GM23338 (cell line): ENCODE measurements at regions not wholly inside any gene's neighbourhood (a gene's known extent, or its start where the extent isn't known, plus 50 kb on each side); places are given as distances from the start of the nearest gene placed in this dataset.

ENCODE experiments used
- ATAC-seq: fragments of 200-7000 bp; cut with Tn5 transposase; 3 replicates; pipeline ENCODE4 v1.9.1; 2020
- DNase-seq: peaks from one replicate; pipeline ENCODE4 v3.0.0-alpha.2; 2015; ENCODE audit warnings: low spot score
- H2AFZ ChIP-seq: fragments of 200-600 bp; sonication (generic); 2 replicates; pipeline ENCODE4 v1.8.0; 2016; ENCODE audit warnings: antibody characterized with exemption, mild to moderate bottlenecking, moderate library complexity
- H3F3A ChIP-seq: fragments of 200-600 bp; sonication (generic); replicated peaks from 2 replicates; pipeline ENCODE4 v1.8.0; 2017; ENCODE audit warnings: antibody characterized with exemption, mixed run types, low read depth
- H3K27ac ChIP-seq: fragments of 200-600 bp; sonication (generic); 2 replicates; pipeline ENCODE4 v1.6.1; 2016; ENCODE audit warnings: low read depth
- H3K27me3 ChIP-seq: fragments of 200-600 bp; sonication (generic); 2 replicates; pipeline ENCODE4 v1.8.0; 2016; ENCODE audit warnings: mild to moderate bottlenecking, mixed run types, moderate library complexity; ENCODE audit not compliant: insufficient read depth
- H3K36me3 ChIP-seq: fragments of 200-600 bp; sonication (generic); 2 replicates; pipeline ENCODE4 v1.8.0; 2016; ENCODE audit warnings: mild to moderate bottlenecking; ENCODE audit not compliant: insufficient read depth
- H3K4me1 ChIP-seq: fragments of 200-600 bp; sonication (generic); 2 replicates; pipeline ENCODE4 v1.8.0; 2016; ENCODE audit warnings: mild to moderate bottlenecking, moderate library complexity; ENCODE audit not compliant: insufficient read depth
- H3K4me2 ChIP-seq: fragments of 200-600 bp; sonication (generic); 2 replicates; pipeline ENCODE4 v1.7.1; 2017; ENCODE audit warnings: mixed run types
- H3K4me3 ChIP-seq: fragments of 200-600 bp; sonication (generic); 2 replicates; pipeline ENCODE4 v1.6.1; 2016; ENCODE audit warnings: mixed run types
- H3K79me2 ChIP-seq: fragments of 200-600 bp; sonication (generic); replicated peaks from 2 replicates; pipeline ENCODE4 v1.8.0; 2017; ENCODE audit warnings: mild to moderate bottlenecking; ENCODE audit not compliant: insufficient read depth
- H3K9me2 ChIP-seq: fragments of 200-600 bp; sonication (generic); 2 replicates; pipeline ENCODE4 v1.8.0; 2017; ENCODE audit not compliant: insufficient read depth
- H4K20me1 ChIP-seq: fragments of 200-600 bp; sonication (generic); replicated peaks from 2 replicates; pipeline ENCODE4 v1.8.0; 2017; ENCODE audit warnings: mild to moderate bottlenecking; ENCODE audit not compliant: insufficient read depth
- H3K27ac Mint-ChIP-seq: 2 replicates; pipeline ENCODE4 v1.8.0; 2020; ENCODE audit warnings: inconsistent platforms, mild to moderate bottlenecking, moderate library complexity, mixed read lengths
- H3K27me3 Mint-ChIP-seq: 3 replicates; pipeline ENCODE4 v1.8.0; 2022; ENCODE audit warnings: low read depth, mild to moderate bottlenecking, moderate library complexity, mixed read lengths, inconsistent platforms; ENCODE audit not compliant: insufficient read depth, poor library complexity
- H3K36me3 Mint-ChIP-seq: 3 replicates; pipeline ENCODE4 v1.8.0; 2021; ENCODE audit warnings: low read depth, mild to moderate bottlenecking, inconsistent platforms, moderate library complexity, mixed read lengths
- H3K4me1 Mint-ChIP-seq: 3 replicates; pipeline ENCODE4 v1.8.0; 2020; ENCODE audit warnings: mild to moderate bottlenecking, inconsistent platforms, mixed read lengths
- H3K4me3 Mint-ChIP-seq: 3 replicates; pipeline ENCODE4 v1.8.0; 2021; ENCODE audit warnings: moderate library complexity, mild to moderate bottlenecking, inconsistent platforms, mixed read lengths
- H3K9me3 Mint-ChIP-seq: 3 replicates; pipeline ENCODE4 v1.8.0; 2020; ENCODE audit warnings: moderate library complexity, mild to moderate bottlenecking, inconsistent platforms, mixed read lengths
- CREB1 ChIP-seq: fragments of 250-450 bp; sonication (Bioruptor Pico); IDR thresholded peaks from 2 replicates; pipeline ENCODE4 v1.5.0; 2020; ENCODE audit warnings: low read depth, mild to moderate bottlenecking, moderate library complexity
- EZH2 ChIP-seq: fragments of 200-600 bp; sonication (generic); IDR thresholded peaks from one replicate; pipeline ENCODE4 v1.8.0; 2017; ENCODE audit warnings: antibody characterized with exemption, mild to moderate bottlenecking, low read depth; ENCODE audit not compliant: unreplicated experiment
- EZH2phosphoT487 ChIP-seq: fragments of 200-600 bp; sonication (generic); IDR thresholded peaks from one replicate; pipeline ENCODE4 v1.8.1; 2018; ENCODE audit warnings: antibody characterized with exemption; ENCODE audit not compliant: unreplicated experiment
- JUNB ChIP-seq: IDR thresholded peaks from one replicate; pipeline ENCODE4 v1.6.1; 2016; ENCODE audit warnings: antibody characterized with exemption; ENCODE audit not compliant: unreplicated experiment
- NANOG ChIP-seq: IDR thresholded peaks from 2 replicates; pipeline ENCODE4 v1.6.1; 2016; ENCODE audit warnings: antibody characterized with exemption, borderline replicate concordance
- POLR2AphosphoS5 ChIP-seq: IDR thresholded peaks from 2 replicates; pipeline ENCODE4 v1.6.1; 2016; ENCODE audit warnings: antibody characterized with exemption, low read depth
- STAT1 ChIP-seq: IDR thresholded peaks from one replicate; pipeline ENCODE4 v1.6.1; 2016; ENCODE audit warnings: antibody characterized with exemption; ENCODE audit not compliant: unreplicated experiment
- ZNF114 ChIP-seq: fragments of 250-450 bp; sonication (Bioruptor Pico); IDR thresholded peaks from 2 replicates; pipeline ENCODE4 v1.5.0; 2020; ENCODE audit warnings: mild to moderate bottlenecking, moderate library complexity
- ZNF331 ChIP-seq: fragments of 250-450 bp; sonication (Bioruptor Pico); IDR thresholded peaks from 2 replicates; pipeline ENCODE4 v1.5.0; 2020; ENCODE audit warnings: low read depth, mild to moderate bottlenecking, moderate library complexity
- TF ChIP-seq, protein P1 (sequence below): IDR thresholded peaks from 2 replicates; pipeline ENCODE4 v1.6.1; 2016; ENCODE audit warnings: antibody characterized with exemption
- TF ChIP-seq, protein P2 (sequence below): IDR thresholded peaks from one replicate; pipeline ENCODE4 v1.6.1; 2018; ENCODE audit warnings: antibody characterized with exemption; ENCODE audit not compliant: unreplicated experiment
- TF ChIP-seq, protein P3 (sequence below): fragments of 250-450 bp; sonication (Bioruptor Pico); IDR thresholded peaks from 2 replicates; pipeline ENCODE4 v1.5.0; 2020; ENCODE audit warnings: mild to moderate bottlenecking, moderate library complexity
- TF ChIP-seq, protein P4 (sequence below), 2 experiments: fragments of 200-600 bp in 1 of 2; sonication (generic) in 1 of 2; conservative IDR thresholded peaks; 2 replicates each; pipeline versions ENCODE4 v1.5.1 to v1.6.1; 2016 to 2017; ENCODE audit warnings: antibody characterized with exemption in 2 of 2, low read depth in 2 of 2, mild to moderate bottlenecking in 2 of 2, moderate library complexity in 1 of 2

DNA sequence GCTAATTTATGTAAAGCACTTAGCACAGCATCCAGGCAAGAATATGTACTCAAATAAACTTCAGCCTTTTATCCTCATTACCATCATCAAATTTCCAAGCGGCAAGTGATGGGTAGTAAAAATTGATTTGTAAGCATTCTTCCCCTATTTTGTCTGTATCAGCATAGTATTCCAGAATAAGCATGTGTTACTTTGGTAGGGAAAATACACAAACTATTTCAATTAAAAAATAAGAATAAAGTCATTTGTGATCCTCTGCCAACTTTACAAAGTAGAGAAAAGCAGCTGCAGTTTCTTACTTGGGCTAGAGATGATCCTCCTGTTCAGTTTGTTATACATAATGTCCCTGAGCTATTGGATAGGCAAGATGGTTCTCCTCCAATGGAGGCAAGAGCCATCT is 493.2 kb downstream of the ZEB2 start:
- Histone ChIP-seq H3K4me3 (no peak overlapping the region), H3K4me1 (peaks cover 5% of the 10 kb centered on the region; the same call in 1 of the 2 replicates), H3K9me2 (no peaks in the 10 kb centered on the region; the same call in 1 of the 2 replicates), H4K20me1 (no peaks in the 10 kb centered on the region), H3K27ac (no peak overlapping the region), H3K27me3 (no peaks in the 10 kb centered on the region), H2AFZ (no peak overlapping the region), H3K4me2 (no peak overlapping the region), H3K36me3 (no peaks in the 10 kb centered on the region), H3K79me2 (no peaks in the 10 kb centered on the region), H3F3A (no peaks in the 10 kb centered on the region)
- TF ChIP-seq POLR2AphosphoS5: no peak
- TF ChIP-seq EZH2phosphoT487: no peak
- no peak for TF ChIP-seq STAT1
- TF ChIP-seq, protein P1, sequence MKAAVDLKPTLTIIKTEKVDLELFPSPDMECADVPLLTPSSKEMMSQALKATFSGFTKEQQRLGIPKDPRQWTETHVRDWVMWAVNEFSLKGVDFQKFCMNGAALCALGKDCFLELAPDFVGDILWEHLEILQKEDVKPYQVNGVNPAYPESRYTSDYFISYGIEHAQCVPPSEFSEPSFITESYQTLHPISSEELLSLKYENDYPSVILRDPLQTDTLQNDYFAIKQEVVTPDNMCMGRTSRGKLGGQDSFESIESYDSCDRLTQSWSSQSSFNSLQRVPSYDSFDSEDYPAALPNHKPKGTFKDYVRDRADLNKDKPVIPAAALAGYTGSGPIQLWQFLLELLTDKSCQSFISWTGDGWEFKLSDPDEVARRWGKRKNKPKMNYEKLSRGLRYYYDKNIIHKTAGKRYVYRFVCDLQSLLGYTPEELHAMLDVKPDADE: no peak
- TF ChIP-seq, protein P2, sequence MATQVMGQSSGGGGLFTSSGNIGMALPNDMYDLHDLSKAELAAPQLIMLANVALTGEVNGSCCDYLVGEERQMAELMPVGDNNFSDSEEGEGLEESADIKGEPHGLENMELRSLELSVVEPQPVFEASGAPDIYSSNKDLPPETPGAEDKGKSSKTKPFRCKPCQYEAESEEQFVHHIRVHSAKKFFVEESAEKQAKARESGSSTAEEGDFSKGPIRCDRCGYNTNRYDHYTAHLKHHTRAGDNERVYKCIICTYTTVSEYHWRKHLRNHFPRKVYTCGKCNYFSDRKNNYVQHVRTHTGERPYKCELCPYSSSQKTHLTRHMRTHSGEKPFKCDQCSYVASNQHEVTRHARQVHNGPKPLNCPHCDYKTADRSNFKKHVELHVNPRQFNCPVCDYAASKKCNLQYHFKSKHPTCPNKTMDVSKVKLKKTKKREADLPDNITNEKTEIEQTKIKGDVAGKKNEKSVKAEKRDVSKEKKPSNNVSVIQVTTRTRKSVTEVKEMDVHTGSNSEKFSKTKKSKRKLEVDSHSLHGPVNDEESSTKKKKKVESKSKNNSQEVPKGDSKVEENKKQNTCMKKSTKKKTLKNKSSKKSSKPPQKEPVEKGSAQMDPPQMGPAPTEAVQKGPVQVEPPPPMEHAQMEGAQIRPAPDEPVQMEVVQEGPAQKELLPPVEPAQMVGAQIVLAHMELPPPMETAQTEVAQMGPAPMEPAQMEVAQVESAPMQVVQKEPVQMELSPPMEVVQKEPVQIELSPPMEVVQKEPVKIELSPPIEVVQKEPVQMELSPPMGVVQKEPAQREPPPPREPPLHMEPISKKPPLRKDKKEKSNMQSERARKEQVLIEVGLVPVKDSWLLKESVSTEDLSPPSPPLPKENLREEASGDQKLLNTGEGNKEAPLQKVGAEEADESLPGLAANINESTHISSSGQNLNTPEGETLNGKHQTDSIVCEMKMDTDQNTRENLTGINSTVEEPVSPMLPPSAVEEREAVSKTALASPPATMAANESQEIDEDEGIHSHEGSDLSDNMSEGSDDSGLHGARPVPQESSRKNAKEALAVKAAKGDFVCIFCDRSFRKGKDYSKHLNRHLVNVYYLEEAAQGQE: no peak
- no peak for TF ChIP-seq CREB1 (CRISPR knock-in tag)
- TF ChIP-seq EZH2: no peak
- TF ChIP-seq JUNB: no peak
- no peak for TF ChIP-seq ZNF331 (CRISPR knock-in tag)
- TF ChIP-seq ZNF114 (CRISPR knock-in tag): no peak
- no peak for TF ChIP-seq NANOG
- TF ChIP-seq, protein P3, sequence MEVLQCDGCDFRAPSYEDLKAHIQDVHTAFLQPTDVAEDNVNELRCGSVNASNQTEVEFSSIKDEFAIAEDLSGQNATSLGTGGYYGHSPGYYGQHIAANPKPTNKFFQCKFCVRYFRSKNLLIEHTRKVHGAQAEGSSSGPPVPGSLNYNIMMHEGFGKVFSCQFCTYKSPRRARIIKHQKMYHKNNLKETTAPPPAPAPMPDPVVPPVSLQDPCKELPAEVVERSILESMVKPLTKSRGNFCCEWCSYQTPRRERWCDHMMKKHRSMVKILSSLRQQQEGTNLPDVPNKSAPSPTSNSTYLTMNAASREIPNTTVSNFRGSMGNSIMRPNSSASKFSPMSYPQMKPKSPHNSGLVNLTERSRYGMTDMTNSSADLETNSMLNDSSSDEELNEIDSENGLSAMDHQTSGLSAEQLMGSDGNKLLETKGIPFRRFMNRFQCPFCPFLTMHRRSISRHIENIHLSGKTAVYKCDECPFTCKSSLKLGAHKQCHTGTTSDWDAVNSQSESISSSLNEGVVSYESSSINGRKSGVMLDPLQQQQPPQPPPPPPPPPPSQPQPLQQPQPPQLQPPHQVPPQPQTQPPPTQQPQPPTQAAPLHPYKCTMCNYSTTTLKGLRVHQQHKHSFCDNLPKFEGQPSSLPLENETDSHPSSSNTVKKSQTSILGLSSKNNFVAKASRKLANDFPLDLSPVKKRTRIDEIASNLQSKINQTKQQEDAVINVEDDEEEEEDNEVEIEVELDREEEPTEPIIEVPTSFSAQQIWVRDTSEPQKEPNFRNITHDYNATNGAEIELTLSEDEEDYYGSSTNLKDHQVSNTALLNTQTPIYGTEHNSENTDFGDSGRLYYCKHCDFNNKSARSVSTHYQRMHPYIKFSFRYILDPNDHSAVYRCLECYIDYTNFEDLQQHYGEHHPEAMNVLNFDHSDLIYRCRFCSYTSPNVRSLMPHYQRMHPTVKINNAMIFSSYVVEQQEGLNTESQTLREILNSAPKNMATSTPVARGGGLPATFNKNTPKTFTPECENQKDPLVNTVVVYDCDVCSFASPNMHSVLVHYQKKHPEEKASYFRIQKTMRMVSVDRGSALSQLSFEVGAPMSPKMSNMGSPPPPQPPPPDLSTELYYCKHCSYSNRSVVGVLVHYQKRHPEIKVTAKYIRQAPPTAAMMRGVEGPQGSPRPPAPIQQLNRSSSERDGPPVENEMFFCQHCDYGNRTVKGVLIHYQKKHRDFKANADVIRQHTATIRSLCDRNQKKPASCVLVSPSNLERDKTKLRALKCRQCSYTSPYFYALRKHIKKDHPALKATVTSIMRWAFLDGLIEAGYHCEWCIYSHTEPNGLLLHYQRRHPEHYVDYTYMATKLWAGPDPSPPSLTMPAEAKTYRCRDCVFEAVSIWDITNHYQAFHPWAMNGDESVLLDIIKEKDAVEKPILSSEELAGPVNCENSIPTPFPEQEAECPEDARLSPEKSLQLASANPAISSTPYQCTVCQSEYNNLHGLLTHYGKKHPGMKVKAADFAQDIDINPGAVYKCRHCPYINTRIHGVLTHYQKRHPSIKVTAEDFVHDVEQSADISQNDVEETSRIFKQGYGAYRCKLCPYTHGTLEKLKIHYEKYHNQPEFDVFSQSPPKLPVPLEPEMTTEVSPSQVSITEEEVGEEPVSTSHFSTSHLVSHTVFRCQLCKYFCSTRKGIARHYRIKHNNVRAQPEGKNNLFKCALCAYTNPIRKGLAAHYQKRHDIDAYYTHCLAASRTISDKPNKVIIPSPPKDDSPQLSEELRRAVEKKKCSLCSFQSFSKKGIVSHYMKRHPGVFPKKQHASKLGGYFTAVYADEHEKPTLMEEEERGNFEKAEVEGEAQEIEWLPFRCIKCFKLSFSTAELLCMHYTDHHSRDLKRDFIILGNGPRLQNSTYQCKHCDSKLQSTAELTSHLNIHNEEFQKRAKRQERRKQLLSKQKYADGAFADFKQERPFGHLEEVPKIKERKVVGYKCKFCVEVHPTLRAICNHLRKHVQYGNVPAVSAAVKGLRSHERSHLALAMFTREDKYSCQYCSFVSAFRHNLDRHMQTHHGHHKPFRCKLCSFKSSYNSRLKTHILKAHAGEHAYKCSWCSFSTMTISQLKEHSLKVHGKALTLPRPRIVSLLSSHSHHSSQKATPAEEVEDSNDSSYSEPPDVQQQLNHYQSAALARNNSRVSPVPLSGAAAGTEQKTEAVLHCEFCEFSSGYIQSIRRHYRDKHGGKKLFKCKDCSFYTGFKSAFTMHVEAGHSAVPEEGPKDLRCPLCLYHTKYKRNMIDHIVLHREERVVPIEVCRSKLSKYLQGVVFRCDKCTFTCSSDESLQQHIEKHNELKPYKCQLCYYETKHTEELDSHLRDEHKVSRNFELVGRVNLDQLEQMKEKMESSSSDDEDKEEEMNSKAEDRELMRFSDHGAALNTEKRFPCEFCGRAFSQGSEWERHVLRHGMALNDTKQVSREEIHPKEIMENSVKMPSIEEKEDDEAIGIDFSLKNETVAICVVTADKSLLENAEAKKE: no peak
- TF ChIP-seq, protein P4, sequence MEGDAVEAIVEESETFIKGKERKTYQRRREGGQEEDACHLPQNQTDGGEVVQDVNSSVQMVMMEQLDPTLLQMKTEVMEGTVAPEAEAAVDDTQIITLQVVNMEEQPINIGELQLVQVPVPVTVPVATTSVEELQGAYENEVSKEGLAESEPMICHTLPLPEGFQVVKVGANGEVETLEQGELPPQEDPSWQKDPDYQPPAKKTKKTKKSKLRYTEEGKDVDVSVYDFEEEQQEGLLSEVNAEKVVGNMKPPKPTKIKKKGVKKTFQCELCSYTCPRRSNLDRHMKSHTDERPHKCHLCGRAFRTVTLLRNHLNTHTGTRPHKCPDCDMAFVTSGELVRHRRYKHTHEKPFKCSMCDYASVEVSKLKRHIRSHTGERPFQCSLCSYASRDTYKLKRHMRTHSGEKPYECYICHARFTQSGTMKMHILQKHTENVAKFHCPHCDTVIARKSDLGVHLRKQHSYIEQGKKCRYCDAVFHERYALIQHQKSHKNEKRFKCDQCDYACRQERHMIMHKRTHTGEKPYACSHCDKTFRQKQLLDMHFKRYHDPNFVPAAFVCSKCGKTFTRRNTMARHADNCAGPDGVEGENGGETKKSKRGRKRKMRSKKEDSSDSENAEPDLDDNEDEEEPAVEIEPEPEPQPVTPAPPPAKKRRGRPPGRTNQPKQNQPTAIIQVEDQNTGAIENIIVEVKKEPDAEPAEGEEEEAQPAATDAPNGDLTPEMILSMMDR (conservative IDR thresholded peaks at IDR 0.05; ENCODE audit: low read depth in 2 of 2): no peak
- peaks cover 6% of the 10 kb centered on the region; the same call in 2 of the 3 replicates for H3K4me1 Mint-ChIP-seq
- H3K9me3 Mint-ChIP-seq: peaks cover 7% of the 10 kb centered on the region; the same call in 2 of the 3 replicates
- no peak for DNase-seq
- no peak overlapping the region for H3K4me3 Mint-ChIP-seq
- H3K36me3 Mint-ChIP-seq: peaks cover 7% of the 10 kb centered on the region; the same call in 2 of the 3 replicates
- no peak overlapping the region for H3K27ac Mint-ChIP-seq
- ATAC-seq: no peak
- H3K27me3 Mint-ChIP-seq: peaks cover 2% of the 10 kb centered on the region
